ENCODE measurements at regions not wholly inside any gene's neighbourhood (a gene's known extent, or its start where the extent isn't known, plus 50 kb on each side); places are given as distances from the start of the nearest gene placed in this dataset.

DNA sequence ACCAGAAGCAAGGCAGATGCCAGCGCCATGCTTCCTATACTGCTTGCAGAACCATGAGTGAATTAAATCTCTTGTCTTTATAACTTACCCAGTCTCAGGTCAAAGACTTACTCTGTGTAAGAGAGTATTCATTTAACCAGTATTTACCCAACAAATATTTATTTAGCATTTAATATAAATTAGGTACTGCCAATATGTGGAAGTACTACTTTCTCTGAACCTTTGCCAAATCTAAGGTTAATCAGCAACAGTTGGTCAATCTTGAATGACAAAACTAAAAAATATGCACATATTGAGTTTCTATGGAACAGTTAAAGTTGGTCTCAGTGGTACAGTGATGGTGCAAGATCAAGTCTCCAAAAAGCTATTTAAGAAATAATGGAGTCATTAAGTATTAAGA lies 155.9 kb upstream of the CCNG1 start:
- Histone ChIP-seq H3K79me2 (ENCODE audit: insufficient read depth, low read depth) (no peaks in the 10 kb centered on the region), H3K9ac (no peak overlapping the region), H3K27ac (no peak overlapping the region), H3K4me3 (IDR thresholded peaks at IDR 0.05; ENCODE audit: insufficient read depth, low read depth, low read length) (no peak overlapping the region), H4K20me1 (ENCODE audit: insufficient read depth) (no peaks in the 10 kb centered on the region), H3K4me1 (ENCODE audit: low read depth, poor library complexity, severe bottlenecking) (no peaks in the 10 kb centered on the region), H3K27me3 (ENCODE audit: insufficient read depth, low read depth) (no peaks in the 10 kb centered on the region), H2AFZ (ENCODE audit: low read depth) (no peak overlapping the region), H3K4me2 (no peak overlapping the region), H3K36me3 (ENCODE audit: insufficient read depth) (no peaks in the 10 kb centered on the region)
- TF ChIP-seq, protein P1, sequence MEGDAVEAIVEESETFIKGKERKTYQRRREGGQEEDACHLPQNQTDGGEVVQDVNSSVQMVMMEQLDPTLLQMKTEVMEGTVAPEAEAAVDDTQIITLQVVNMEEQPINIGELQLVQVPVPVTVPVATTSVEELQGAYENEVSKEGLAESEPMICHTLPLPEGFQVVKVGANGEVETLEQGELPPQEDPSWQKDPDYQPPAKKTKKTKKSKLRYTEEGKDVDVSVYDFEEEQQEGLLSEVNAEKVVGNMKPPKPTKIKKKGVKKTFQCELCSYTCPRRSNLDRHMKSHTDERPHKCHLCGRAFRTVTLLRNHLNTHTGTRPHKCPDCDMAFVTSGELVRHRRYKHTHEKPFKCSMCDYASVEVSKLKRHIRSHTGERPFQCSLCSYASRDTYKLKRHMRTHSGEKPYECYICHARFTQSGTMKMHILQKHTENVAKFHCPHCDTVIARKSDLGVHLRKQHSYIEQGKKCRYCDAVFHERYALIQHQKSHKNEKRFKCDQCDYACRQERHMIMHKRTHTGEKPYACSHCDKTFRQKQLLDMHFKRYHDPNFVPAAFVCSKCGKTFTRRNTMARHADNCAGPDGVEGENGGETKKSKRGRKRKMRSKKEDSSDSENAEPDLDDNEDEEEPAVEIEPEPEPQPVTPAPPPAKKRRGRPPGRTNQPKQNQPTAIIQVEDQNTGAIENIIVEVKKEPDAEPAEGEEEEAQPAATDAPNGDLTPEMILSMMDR (conservative IDR thresholded peaks at IDR 0.05; ENCODE audit: low read depth, low read length), result no peak

DNA sequence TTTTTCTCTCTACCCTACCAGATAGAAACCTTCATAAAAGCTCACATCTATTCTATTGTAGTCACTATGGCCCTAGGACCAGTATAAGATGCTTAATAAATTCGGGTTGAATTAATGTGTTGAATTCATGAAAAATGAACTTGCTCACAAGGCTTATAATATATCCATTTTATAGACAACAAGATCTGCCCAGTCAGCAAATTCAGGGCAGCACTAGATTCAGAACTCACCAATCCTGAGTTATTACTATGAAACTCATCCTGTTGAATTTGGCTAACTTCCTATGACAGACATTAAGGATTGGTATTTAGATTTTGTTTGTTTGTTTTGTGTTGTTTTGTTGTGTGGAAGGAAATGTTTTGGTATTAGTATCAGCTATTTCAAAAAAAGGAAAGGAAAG lies 143.6 kb upstream of the CCNG1 start:
- no peak overlapping the region for H3K4me2 ChIP-seq
- H2AFZ ChIP-seq (ENCODE audit: low read depth), result no peak overlapping the region
- no peaks in the 10 kb centered on the region for H3K36me3 ChIP-seq (ENCODE audit: insufficient read depth)
- H3K27ac ChIP-seq, result no peak overlapping the region
- H3K9ac ChIP-seq, result no peak overlapping the region
- TF ChIP-seq, protein P1 (conservative IDR thresholded peaks at IDR 0.05; ENCODE audit: low read depth, low read length), result no peak
- no peaks in the 10 kb centered on the region for H3K27me3 ChIP-seq (ENCODE audit: insufficient read depth, low read depth)
- H4K20me1 ChIP-seq (ENCODE audit: insufficient read depth), result no peaks in the 10 kb centered on the region
- no peaks in the 10 kb centered on the region for H3K79me2 ChIP-seq (ENCODE audit: insufficient read depth, low read depth)
- no peak overlapping the region for H3K4me3 ChIP-seq (IDR thresholded peaks at IDR 0.05; ENCODE audit: insufficient read depth, low read depth, low read length)
- H3K4me1 ChIP-seq (ENCODE audit: low read depth, poor library complexity, severe bottlenecking), result no peaks in the 10 kb centered on the region

DNA sequence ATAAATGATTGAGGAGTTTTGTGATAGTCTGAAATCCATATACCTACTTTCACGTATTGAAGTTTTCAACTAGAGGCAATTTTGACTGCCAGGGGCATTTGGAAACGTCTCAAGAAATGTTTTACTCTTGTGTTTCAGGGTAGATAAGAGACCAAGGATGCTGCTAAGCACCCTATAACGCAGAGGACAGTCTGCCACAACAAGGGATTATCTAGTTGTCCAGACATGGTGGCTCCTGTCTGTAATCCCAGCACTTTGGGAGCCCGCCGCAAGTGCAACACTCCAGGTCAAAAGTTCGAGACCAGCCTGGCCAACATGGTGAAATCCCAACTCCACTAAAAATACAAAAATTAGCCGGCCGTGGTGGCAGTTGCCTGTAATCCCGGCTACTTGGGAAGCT lies 133.7 kb upstream of the CCNG1 start:
- no peaks in the 10 kb centered on the region for H3K79me2 ChIP-seq (ENCODE audit: insufficient read depth, low read depth)
- TF ChIP-seq, protein P1 (conservative IDR thresholded peaks at IDR 0.05; ENCODE audit: low read depth, low read length), result no peak
- no peaks in the 10 kb centered on the region for H3K4me1 ChIP-seq (ENCODE audit: low read depth, poor library complexity, severe bottlenecking)
- H2AFZ ChIP-seq (ENCODE audit: low read depth), result no peak overlapping the region
- no peaks in the 10 kb centered on the region for H4K20me1 ChIP-seq (ENCODE audit: insufficient read depth)
- H3K36me3 ChIP-seq (ENCODE audit: insufficient read depth), result no peaks in the 10 kb centered on the region
- no peak overlapping the region for H3K4me2 ChIP-seq
- no peak overlapping the region for H3K4me3 ChIP-seq (IDR thresholded peaks at IDR 0.05; ENCODE audit: insufficient read depth, low read depth, low read length)
- no peak overlapping the region for H3K27ac ChIP-seq
- no peaks in the 10 kb centered on the region for H3K27me3 ChIP-seq (ENCODE audit: insufficient read depth, low read depth)
- H3K9ac ChIP-seq, result no peak overlapping the region

DNA sequence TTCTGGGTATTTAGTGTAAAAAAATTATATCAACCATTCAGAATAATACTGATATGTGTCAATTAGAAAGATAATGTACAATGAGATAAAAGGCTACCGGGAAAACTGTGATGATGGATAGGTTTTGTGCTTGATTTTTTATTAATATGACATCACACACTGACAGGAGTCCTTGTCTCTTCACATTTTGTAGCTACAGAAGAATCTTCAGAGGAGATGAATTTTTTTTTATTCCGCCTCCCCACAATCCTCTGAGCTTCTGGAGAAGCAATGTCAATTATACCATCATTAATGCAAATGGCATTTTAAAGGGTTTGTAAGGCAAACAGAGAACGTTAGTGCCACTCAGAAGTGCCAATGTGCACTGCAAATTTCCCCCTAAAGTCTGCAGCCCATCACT lies 131.7 kb upstream of the CCNG1 start:
- Histone ChIP-seq H4K20me1 (ENCODE audit: insufficient read depth) (no peaks in the 10 kb centered on the region), H3K79me2 (ENCODE audit: insufficient read depth, low read depth) (no peaks in the 10 kb centered on the region), H3K27ac (no peak overlapping the region), H3K4me3 (IDR thresholded peaks at IDR 0.05; ENCODE audit: insufficient read depth, low read depth, low read length) (no peak overlapping the region), H3K27me3 (ENCODE audit: insufficient read depth, low read depth) (no peaks in the 10 kb centered on the region), H2AFZ (ENCODE audit: low read depth) (no peak overlapping the region), H3K4me2 (no peak overlapping the region), H3K36me3 (ENCODE audit: insufficient read depth) (no peaks in the 10 kb centered on the region), H3K9ac (no peak overlapping the region), H3K4me1 (ENCODE audit: low read depth, poor library complexity, severe bottlenecking) (peaks cover 1% of the 10 kb centered on the region)
- TF ChIP-seq, protein P1 (conservative IDR thresholded peaks at IDR 0.05; ENCODE audit: low read depth, low read length), result no peak

DNA sequence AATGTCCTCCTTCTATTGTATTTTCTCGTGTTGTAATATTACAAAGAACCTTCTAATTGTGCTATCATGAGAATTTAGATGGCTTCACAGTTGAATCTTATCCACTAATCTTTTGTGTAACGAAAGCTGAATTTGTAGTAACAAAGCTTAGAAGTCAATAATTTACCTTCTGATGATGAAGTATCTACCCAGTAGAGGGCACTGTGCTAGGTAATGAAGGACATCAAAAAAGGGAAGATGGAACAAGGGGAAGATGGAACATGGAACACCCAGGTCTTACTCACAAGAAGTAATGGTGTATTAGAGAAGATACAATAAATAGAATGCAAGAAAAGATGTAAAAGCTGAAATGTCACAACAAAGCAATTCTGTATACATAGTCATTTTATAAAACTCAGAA lies 131.0 kb upstream of the CCNG1 start:
- Histone ChIP-seq H3K9ac (no peak overlapping the region), H3K4me1 (ENCODE audit: low read depth, poor library complexity, severe bottlenecking) (peaks cover 7% of the 10 kb centered on the region), H3K4me3 (IDR thresholded peaks at IDR 0.05; ENCODE audit: insufficient read depth, low read depth, low read length) (no peak overlapping the region), H3K27me3 (ENCODE audit: insufficient read depth, low read depth) (no peaks in the 10 kb centered on the region), H3K4me2 (no peak overlapping the region), H2AFZ (ENCODE audit: low read depth) (no peak overlapping the region), H3K27ac (no peak overlapping the region), H3K36me3 (ENCODE audit: insufficient read depth) (no peaks in the 10 kb centered on the region), H3K79me2 (ENCODE audit: insufficient read depth, low read depth) (no peaks in the 10 kb centered on the region), H4K20me1 (ENCODE audit: insufficient read depth) (no peaks in the 10 kb centered on the region)
- TF ChIP-seq, protein P1 (conservative IDR thresholded peaks at IDR 0.05; ENCODE audit: low read depth, low read length), result peak; percentile 48
